BJ (cell line): ENCODE measurements at regions not wholly inside any gene's neighbourhood (a gene's known extent, or its start where the extent isn't known, plus 50 kb on each side); places are given as distances from the start of the nearest gene placed in this dataset.

Experiments
- CTCF ChIA-PET: fragments of 350-600 bp; formaldehyde crosslinking; extraction: SDS; loops from one replicate; lab custom pipeline; 2021; ENCODE audit warnings: antibody characterized with exemption, inconsistent platforms; lab: Yijun Ruan, JAX
- POLR2A ChIA-PET: fragments of 300-600 bp; sonication (Branson Sonifier 250); formaldehyde crosslinking; extraction: SDS; loops from one replicate; lab custom pipeline; 2021; ENCODE audit warnings: antibody characterized with exemption; lab: Charles Lee
- DNase-seq: peaks from one replicate; pipeline ENCODE4 v3.0.0-alpha.2; 2011; ENCODE audit warnings: low read depth
- H3K27me3 ChIP-seq: 2 replicates; pipeline ENCODE4 v1.6.0; 2011; ENCODE audit warnings: low read length; ENCODE audit not compliant: control insufficient read depth, insufficient read depth
- H3K36me3 ChIP-seq: 2 replicates; pipeline ENCODE4 v1.5.1; 2011; ENCODE audit warnings: low read length; ENCODE audit not compliant: control insufficient read depth, insufficient read depth
- H3K4me3 ChIP-seq: 2 replicates; pipeline ENCODE4 v1.5.1; 2011; ENCODE audit warnings: low read depth, mild to moderate bottlenecking, control low read depth, low read length
- CTCF ChIP-seq: IDR thresholded peaks from 2 replicates; pipeline ENCODE4 v1.5.1; 2011; ENCODE audit warnings: low read depth, mild to moderate bottlenecking, control low read depth, inconsistent platforms, low read length, moderate library complexity; ENCODE audit not compliant: insufficient read depth

- no peaks in the 10 kb centered on the region for H3K36me3 ChIP-seq
- no peak overlapping the region for H3K4me3 ChIP-seq
- CTCF ChIA-PET = no interaction called here
- TF ChIP-seq CTCF = no peak
- POLR2A ChIA-PET = no interaction called here
- no peak for DNase-seq
- no peaks in the 10 kb centered on the region for H3K27me3 ChIP-seq
Observed at GRCh38 chr4:136357556-136357955, 1174.7 kb downstream of the PCDH18 start.

GRCh38 chr4:136355970-136356369 is 1176.3 kb downstream of the PCDH18 start:
- ChIA-PET CTCF (no interaction called here), POLR2A (no interaction called here)
- H3K36me3 ChIP-seq = no peaks in the 10 kb centered on the region
- no peak for TF ChIP-seq CTCF
- DNase-seq = no peak
- H3K4me3 ChIP-seq = no peak overlapping the region
- H3K27me3 ChIP-seq = no peaks in the 10 kb centered on the region

DNA sequence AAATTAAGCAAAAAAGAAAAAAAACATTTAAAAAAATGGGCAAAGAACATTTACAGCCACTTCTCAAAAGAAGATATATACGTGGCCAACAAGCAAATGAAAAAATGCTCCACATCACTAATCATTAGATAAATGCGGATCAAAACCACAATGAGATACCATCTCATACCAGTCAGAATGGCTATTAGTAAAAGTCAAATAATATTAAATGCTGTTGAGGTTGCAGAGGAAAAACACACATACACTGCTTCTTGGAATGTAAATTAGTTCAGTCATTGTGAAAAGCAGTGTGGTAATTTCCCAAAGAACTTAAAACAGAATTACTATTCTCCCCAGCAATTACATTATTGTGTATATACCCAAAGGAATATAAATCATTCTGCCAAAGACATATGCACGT is 1189.0 kb downstream of the PCDH18 start:
- TF ChIP-seq CTCF = no peak
- H3K36me3 ChIP-seq = no peaks in the 10 kb centered on the region
- DNase-seq = no peak
- CTCF ChIA-PET = no interaction called here
- H3K27me3 ChIP-seq = no peaks in the 10 kb centered on the region
- no peak overlapping the region for H3K4me3 ChIP-seq
- POLR2A ChIA-PET = no interaction called here

- no peak overlapping the region for H3K4me3 ChIP-seq
- ChIA-PET POLR2A (no interaction called here), CTCF (no interaction called here)
- DNase-seq = no peak
- no peak for TF ChIP-seq CTCF
- no peaks in the 10 kb centered on the region for H3K27me3 ChIP-seq
- H3K36me3 ChIP-seq = no peaks in the 10 kb centered on the region
Observed at GRCh38 chr4:136342666-136343065, 1189.6 kb downstream of the PCDH18 start.

DNA sequence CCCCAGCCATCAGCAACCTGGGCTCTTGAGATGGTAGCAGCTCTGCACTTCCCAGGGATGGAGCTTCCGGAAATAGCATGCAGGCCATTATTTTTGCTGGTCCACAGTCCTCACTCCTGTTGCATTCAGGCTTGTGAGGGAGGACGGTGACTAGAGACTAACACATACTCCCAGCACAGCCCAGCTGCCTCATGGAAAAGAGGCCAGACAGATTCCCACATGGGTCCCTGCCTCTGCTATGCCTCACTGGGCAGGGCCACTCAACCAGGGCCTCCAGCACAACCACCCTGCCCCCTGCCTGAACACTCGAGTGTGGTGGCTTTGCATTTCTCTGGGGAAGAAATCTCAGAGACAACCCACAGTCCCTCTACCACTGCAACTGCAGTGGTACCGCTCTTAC is 1195.1 kb downstream of the PCDH18 start:
- CTCF ChIA-PET = no interaction called here
- no peak for TF ChIP-seq CTCF

More for the DNA sequence above, 1195.1 kb downstream of the PCDH18 start:
- POLR2A ChIA-PET = no interaction called here
- Histone ChIP-seq H3K27me3 (no peaks in the 10 kb centered on the region), H3K4me3 (no peak overlapping the region), H3K36me3 (no peaks in the 10 kb centered on the region)
- no peak for DNase-seq
